Omental fat pad (tissue), 3 donors: ENCODE measurements at regions not wholly inside any gene's neighbourhood (a gene's known extent, or its start where the extent isn't known, plus 50 kb on each side); places are given as distances from the start of the nearest gene placed in this dataset.

Experiments
- ATAC-seq: fragments of 150-250 bp; one replicate; pipeline ENCODE4 v1.9.1; 2016; ENCODE audit warnings: mild to moderate bottlenecking, moderate library complexity; ENCODE audit not compliant: low FRiP score
- DNase-seq: peaks from one replicate; pipeline ENCODE4 v3.0.0-alpha.2; 2019; ENCODE audit warnings: low spot score
- CTCF ChIP-seq, 3 donors: fragments of 450-650 bp; IDR thresholded peaks; one replicate each; pipeline ENCODE4 v1.5.1; 2016 to 2017; ENCODE audit warnings: antibody characterized with exemption in 3 of 3, mild to moderate bottlenecking in 3 of 3, moderate library complexity in 2 of 3

DNA sequence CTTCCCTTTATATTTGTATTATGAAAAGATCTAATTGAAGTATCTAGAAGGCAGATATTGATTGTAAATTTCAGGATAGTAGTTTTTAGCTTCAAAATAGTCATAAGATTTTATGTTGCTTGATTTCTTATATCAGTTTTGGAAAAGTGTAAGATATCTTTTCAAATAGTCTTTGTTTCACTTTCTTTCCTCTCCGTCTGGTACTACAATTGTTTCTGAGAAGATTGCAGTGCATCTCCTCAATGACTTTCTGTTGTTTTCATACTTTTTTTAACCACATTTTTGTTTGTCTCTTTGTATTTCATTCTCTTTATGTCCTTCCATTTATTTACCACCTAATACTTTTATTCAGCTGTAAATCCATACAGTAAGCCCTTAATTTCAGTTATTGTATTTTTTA lies 964.6 kb upstream of the B3GALT2 start:
- DNase-seq (no peak), ATAC-seq (no peak)
- TF ChIP-seq CTCF (IDR thresholded peaks at IDR 0.05) = no peak

GRCh38 chr1:194150242-194150641 lies 963.8 kb upstream of the B3GALT2 start:
- DNase-seq = no peak
- no peak for ATAC-seq
- no peak for TF ChIP-seq CTCF (IDR thresholded peaks at IDR 0.05)

- DNase-seq = no peak
- no peak for ATAC-seq
- no peak for TF ChIP-seq CTCF (IDR thresholded peaks at IDR 0.05)
Measured at GRCh38 chr1:194133152-194133551, 946.7 kb upstream of the B3GALT2 start.

GRCh38 chr1:194118086-194118485 lies 931.7 kb upstream of the B3GALT2 start:
- no peak for DNase-seq
- ATAC-seq = no peak

DNA sequence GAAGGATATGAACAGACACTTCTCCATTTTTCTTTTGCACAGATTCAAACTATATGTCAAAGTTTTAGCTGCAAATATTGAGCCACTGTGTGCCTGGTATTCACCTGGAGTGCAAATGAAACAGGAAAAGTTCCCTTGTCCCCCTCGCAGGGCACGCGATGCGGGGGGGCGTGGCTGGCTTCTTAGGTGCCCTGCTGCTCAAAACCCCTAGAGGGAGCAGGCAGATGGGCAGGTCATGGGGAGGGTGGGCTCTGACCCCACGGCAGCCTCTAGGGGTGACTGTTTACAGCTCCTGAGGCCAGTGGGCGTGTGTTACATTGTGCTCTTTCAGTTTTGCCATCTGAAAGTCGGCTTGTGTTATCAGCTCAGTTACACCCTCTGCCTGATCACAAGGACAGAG lies 931.2 kb upstream of the B3GALT2 start:
- no peak for TF ChIP-seq CTCF (IDR thresholded peaks at IDR 0.05)
- ATAC-seq = no peak
- DNase-seq = no peak

More at GRCh38 chr1:194118086-194118485, 931.7 kb upstream of the B3GALT2 start:
- no peak for TF ChIP-seq CTCF (IDR thresholded peaks at IDR 0.05)

DNA sequence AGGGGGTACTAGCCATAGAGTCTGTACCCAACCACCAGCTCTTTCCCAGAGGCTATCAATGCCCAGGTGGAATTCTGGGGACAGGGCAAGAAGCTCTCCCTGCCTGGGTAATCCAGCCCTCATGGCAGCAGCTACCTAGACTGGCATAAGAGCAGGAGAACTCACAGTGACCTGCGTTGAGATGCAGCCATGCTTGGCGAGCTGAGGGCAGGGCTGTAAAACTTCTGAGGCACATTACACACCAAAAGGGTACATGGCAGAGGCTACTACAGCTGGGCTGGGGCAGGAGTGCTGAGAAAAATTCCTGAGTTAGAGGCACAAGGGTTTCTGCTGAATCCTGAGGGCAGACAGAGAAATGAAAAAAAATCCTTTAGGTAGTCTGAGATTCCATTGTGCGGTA lies 927.9 kb upstream of the B3GALT2 start:
- TF ChIP-seq CTCF (IDR thresholded peaks at IDR 0.05) = no peak
- DNase-seq (no peak), ATAC-seq (no peak)

GRCh38 chr1:194105381-194105780 lies 919.0 kb upstream of the B3GALT2 start:
- TF ChIP-seq CTCF (IDR thresholded peaks at IDR 0.05) = no peak
- DNase-seq = no peak

More at GRCh38 chr1:194105381-194105780, 919.0 kb upstream of the B3GALT2 start:
- ATAC-seq = no peak
